Mucosa of gallbladder (tissue), 1 donor: ENCODE measurements at regions not wholly inside any gene's neighbourhood (a gene's known extent, or its start where the extent isn't known, plus 50 kb on each side); places are given as distances from the start of the nearest gene placed in this dataset.

Experiments used
- DNase-seq: peaks from one replicate; pipeline ENCODE4 v3.0.0-alpha.2; 2020; ENCODE audit warnings: low spot score
- donor health status: DM: no; HTN: no; CAD: no.

DNA sequence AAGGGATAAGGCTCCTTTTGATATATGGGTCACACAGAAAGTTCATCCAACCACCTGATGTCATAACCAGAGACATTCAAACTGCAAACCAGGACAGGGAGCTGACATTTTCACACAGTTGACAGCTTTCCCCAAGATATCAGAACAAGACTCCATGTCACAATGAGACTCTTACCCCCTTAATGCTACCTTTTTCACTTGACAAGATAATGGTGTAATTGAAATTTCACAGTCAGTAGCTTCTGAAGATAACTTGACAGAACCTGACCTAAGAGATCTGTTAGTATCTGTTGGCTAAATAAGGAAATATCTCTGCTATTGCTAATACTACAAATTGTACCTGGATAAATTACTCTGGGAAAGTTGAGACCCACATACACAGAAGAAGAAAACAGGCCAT, 187.3 kb downstream of the C12orf50 start:
- no peak for DNase-seq

DNA sequence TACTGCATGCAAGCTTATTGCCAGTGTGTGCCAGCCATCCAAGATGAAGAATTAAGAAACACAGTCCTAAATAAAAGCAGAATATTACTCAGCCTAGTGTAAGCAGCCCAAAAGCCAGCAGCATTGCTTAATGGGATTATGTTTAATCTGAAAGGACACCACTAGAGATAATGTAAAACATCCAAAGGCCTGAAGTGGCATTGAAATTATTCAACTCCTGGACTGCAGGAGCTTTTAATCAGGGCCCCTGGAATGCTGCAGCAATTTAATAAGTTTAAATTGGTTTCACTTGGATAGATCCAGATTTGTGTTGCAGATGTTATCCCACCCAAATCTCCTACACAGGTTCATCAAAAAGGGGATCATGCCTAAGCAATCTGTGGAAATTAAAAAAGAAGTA, 193.0 kb downstream of the C12orf50 start:
- DNase-seq, result no peak

DNA sequence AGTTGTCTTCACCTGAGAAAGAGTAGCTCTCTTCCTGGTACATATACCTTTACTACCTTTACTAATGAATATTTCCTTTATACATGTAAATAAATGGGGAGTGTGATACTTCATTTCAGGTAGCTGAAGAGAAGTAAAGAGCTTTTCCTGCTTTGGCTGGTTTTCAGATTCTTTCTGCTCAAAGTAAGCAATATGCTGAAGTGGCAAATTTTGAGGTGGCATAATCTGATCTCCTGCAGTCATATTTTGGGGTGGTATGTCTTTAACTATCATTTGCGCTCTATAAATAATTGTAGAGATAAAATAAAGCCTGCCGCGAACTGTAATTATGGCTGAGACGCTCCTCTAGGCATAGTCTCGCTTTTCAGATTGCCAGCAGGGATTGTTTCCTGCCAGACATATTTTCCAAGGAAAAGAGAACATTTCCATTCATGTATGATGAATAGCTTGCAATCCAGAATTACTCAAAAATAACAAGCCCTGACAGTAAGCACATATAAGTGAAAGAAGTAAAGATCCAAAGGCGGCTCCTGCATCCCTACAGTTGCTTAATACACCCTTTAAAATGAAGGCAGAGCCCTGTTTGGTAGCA, 200.7 kb downstream of the C12orf50 start:
- no peak for DNase-seq

DNA sequence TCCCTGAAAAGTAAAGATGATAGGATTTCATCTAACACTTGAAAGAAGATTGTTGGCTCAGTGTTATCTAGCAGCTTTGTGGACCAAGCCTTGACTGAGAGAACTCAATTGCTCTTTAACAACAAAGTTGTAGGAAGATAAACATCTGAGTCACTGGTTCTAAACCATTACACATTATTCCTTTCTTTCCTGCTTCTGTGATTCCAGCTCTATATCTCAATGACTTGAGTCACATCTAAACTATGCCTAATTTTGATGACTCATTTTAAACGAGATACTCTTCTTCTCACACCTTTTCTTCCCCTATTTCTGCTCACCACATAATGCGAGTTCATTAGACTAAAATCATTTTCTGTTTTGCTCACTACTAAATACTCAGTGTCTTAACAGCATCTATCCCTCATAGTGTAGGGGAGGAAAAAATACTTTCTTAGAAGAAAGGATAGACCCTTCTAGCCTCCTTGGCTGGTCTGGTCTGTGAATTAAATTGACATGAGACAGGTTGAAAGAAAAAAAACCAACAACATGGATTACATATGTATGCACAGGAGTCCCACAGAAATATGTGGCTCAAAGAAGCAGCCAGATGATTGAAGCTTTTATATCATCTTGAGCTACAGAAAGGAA, 201.4 kb downstream of the C12orf50 start:
- no peak for DNase-seq

DNA sequence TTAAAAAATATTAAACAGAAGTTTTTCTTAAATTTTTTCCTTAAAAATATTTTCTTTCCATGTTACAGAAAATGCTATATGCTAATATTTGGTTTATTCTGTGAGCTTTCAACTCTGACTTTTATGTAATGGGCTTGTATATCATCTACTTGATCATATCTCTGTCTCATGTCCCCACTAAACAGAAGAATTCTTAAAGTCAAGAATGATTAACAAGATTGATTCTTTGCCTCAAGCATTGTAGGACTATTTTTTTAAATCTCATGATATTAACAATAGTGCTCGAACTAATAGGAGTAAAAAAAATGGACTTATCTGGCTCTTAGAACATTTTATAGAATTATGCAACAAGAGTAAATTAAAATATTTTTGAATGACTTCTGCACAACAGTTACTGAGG, 206.3 kb downstream of the C12orf50 start:
- DNase-seq, result no peak

DNA sequence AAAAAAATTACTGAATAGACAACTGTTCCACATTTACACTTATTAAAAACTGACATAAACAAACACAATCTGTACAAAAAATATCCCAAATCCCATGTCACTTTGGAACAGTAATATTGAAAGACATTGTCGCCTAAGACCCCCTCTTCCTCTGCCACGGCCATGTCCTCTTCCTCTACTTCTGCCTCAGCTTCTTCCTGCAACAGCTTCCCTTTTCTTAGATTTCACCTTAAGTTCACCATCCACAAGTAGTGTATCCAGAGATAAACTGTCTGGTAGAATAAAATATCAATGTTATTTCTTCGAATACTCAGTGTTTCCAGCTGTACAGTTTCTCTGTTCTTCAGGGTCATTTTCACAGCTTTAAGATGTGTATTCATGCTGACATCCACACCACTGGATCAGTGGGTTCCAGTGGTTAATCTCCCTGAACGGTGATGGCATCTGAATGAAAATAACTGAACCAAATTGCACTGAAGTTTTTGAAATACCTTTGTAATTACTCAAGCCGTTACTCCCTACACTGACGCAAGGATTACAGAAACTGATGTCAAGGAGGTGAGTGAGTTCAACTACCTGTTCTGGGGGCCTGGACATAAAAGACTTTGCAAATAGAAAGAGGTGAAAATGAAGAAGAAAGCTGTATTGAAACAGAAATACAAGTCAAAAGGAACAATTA, 208.5 kb downstream of the C12orf50 start:
- no peak for DNase-seq

DNA sequence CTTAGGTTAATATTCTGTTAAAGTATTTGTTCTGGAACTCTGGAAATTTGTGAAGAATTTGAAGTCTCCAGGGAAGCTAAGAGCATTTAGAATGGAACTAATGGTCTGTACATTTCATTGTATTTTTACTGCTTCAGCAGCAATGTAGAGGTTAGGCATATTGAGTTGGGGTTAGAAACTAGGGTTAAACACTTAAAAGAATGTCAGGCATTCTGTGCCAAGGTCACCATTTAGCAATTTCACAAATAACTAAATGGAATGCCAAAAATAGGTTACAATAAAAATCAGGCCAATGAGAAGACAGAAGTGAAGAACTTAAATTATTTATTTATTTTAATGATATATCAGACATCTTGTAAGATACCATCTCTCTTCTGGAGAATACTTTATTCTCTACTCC, 210.8 kb downstream of the C12orf50 start:
- no peak for DNase-seq

DNA sequence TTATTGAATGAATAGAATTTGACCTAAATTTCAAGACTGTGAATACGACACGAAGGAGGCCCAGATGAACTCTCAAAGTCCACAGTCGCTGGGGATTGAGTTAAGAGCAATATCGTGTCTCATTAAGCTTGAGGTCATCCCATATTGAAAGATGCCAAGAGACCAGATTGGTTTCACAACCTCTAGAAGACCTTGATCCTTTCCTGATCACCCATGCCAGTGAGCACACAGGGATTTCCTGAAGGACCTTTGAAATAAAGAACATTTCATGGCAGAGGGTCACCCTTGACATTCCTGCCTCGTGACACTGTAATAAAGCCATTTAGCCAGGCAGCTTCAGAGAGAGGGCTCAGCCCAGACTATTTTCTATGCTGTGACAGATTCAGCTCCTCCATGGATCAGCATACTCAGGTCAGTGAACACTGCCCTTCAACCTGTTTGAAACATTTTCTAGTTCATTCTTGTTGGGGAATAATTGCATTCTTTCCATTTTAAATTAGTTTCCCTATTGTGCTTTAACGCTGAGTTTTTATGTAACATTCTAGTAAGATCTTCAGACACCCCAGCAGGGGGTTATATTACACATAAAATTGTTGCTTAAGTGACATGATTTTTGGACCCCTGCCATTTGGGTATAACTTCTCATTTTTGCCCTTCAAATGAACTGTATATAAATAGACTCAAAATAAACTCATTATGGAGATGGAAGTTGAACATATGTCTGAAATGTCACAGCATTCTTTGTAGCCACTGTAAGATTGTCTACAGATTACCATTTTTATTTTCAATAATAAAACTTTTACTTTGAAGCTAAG, 213.2 kb downstream of the C12orf50 start:
- no peak for DNase-seq

DNA sequence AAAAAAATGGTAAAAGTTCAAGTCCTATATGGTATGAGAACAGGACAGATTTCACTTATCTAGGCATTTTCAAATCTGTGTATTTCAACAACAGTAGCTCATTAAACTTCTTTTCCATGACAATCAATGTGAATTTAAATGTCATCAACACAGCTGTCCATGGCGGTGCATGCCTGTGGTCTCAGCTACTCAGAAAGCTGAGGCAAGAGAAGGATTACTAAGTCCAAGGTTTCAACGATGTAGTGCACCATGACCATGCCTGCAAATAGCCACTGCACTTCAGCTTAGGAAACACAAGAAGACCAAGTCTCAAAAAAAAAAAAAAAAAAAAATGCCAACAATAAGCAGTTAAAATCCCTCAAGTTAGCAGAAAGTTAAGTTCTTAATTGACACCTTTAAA, 214.6 kb downstream of the C12orf50 start:
- no peak for DNase-seq

DNA sequence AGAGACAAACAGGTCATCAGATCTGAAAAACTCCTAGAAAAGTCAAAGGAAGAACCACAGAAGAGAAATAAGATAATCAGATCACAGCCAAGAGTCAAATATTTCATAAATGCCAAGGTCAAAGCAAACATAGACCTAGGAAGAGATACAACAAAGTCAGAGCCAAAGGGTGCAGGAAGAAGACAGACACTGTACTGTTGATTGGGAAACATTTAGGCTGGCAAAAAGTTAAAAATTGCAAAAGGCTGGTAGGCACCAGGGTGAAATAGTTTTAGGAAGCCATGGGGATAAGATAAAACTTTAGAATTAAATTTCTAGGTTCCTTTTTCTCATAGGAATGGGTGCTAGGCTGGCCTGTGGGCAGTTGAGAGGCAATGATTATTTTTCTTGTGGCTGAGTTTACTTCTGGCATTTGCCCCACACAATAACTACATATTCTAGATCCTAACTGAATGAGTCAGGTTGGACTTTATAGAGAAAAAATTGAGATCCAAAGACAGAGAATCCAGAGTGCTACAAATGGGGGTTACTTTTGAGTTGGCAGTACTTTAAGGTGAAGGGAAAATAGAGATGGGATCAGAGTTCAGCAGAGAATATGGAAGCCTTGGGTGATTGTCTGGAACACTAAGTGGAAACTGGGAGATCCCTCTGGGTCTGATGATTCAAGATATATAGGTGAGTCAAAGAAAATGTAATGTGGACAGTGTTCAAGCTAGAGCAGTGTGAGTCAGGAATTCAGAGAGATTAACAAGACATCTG, 215.5 kb downstream of the C12orf50 start:
- no peak for DNase-seq

DNA sequence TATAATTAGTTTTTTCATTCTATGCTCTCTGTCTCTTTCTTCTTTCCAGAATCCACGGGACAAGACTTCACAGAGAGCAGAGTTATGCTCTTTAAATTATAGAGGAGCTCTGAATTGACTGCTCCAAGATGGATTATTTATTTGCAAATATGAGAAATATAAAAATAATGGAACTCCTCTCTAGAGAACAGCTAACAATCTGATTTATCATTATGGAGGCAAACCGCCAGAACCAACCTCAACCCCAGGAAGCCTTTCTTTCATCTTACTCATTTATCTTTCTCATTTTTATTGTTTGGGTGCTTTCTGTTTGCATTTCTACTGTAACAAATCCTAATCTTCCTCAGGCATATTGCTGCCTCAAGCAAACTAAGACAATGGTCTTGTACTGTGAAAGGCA, 216.5 kb downstream of the C12orf50 start:
- DNase-seq, result no peak

DNA sequence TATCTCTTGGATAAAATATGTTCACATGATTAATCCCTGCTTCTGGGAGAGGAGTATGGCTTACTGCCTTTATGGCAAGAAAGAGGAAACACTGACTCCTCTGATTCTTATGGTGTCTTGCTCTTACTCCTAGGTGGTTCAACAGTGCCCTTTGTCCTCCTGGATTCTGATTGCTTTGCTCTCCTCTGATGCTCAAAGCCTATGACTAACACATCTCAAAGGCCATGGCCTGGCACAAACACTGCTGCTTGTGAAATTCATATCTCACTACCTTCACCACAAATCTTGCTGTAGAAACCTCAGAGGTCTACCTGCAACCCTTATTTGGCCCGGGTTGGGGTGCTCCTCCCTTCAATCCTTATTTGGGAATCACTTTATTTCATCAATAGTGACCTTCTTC, 217.2 kb downstream of the C12orf50 start:
- no peak for DNase-seq

DNA sequence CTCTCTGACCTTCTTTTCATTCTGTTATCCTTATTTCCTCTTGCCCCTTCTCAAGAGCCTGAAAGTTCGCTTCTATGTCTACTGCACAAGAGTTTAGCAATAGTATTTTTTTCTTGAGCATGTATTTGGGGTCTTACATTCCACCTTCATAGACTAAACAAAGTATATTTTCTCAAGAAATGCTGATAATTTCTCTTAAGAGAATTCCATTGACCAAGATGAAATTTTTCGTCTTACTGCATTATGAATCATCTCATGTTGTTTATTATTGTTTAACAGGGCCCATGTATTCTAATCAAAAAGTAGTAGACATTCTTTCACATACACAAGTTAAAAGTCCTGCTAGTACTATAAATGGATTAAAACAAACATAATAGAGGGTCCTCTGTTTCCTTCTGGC, 219.3 kb downstream of the C12orf50 start:
- DNase-seq, result no peak

DNA sequence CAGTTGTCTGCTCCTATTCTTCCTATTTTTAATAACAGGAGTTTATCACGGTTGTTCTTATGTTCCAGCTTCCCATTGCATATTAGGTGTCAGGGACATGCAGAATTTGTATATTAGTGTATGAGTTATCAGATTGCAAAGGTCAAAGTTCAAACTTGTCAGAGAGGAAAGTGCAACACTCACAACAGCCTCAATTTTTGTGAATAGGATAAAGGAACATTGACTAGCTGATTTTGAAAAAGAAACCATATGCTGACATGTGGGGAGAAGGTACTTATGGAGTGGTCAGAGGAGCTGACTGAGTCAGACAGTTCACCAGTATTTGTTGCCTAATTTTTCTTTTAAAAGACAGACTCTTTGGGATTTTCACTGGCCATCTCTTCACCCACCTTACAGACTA, 222.1 kb downstream of the C12orf50 start:
- no peak for DNase-seq

DNA sequence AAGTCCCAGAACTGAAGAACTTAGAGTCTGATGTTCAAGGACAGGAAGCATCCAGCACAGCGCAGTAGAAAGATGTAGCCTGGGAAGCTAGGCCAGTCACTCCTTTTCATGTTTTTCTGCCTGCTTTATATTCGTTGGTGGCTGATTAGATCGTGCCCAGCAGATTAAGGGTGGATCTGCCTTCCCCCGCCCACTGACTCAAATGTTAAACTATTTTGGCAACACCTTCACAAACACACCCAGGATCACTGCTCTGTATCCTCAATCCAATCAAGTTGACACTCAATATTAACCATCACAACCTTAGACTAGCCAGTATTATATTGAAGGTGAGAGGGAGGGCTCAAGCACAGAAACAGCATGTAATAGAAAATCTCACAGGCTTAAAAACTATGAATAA, 222.9 kb downstream of the C12orf50 start:
- peak; percentile 30 for DNase-seq

DNA sequence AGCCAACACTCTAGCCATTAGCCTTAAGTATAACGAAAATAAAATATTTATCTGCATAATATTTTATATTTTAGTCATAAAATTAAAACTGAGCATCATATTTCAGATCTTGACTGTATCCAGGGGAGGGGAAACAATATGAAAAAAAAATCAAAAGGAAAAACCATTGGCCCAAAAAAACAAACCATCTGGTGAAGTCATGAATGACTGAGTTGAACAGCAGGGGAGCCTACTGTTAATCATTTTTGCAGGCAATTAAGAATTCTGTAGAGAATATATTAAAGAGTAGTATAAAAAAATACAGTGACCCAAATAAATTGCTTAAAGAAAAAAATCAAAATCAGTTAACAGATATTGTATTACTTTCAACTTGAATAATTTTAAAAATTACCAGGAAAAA, 224.8 kb downstream of the C12orf50 start:
- no peak for DNase-seq

DNA sequence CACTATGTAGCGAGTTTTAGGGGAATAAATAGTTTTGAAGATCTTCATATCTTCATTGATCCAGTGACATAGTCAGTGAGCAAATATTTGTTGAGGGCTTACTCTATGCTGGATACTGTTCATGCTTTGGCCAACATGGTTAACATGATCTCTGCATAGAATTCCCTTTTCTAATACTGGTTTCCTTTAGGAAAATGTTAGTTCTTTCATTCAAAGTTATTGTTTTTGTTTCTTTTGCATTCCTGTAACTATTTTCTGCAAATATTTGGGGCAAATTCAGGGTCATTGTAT, 226.5 kb downstream of the C12orf50 start:
- no peak for DNase-seq

DNA sequence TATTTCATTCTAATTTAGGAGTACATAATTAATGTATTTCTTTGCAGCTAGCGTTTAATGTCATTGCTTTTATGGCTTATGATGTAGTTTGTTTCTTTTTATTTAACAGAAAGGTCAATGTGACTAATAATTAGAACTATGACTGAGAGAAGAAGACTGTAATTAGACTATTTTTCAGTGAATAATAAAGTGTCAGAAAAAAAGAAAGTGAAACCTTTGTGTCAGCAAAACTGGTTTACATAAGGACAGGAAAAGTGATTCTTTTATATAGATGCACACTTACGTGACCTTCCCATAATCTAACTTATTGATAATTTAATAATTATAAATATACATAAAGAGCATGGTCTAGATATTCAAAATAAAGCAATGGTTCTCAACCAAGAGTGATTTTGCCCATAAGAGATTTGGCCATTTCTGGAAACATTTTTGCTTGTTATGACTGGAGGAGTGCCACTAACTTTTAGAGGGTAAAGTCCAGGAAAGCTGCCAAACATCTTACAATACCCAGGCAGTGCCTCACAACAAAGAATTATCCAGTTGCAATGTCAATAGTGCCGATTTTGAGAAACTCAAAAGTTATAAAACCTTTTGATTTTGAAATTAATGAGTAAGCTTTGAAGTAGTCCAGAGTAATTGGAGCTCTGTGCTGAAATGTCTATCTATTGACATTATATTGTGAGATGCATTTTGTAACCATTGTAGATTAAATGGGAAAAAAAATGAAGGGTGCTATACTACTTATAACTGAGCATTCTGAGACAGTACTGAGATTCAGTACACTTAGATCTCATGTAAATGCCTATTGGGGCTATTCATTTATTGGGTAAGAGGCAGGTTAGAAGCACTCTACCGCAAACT, 227.1 kb downstream of the C12orf50 start:
- DNase-seq, result peak; percentile 24

DNA sequence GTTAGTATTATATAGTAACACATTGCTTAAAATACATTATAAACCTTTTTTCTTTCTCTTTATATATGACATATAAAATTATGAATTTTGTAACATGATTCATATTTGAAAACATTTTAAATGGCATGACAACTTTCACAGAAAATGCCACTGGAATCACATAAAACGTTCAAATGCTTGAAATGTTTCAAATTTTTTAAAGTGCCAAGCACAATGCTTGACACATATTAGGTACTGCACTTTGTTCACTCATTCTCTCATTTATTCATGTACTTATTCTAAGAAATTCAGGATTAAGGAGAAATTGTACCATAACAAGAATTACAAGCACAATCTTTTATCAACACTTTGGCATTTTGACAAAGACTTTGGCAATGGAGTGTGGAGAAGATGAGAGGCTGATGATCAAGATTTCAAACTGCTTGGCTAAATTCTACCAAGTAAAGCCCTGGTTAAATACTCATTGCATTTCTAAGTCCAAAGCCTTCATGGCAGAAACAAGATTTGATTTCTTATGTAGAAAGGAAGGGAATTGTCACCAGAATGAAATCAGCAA, 232.2 kb downstream of the C12orf50 start:
- no peak for DNase-seq

DNA sequence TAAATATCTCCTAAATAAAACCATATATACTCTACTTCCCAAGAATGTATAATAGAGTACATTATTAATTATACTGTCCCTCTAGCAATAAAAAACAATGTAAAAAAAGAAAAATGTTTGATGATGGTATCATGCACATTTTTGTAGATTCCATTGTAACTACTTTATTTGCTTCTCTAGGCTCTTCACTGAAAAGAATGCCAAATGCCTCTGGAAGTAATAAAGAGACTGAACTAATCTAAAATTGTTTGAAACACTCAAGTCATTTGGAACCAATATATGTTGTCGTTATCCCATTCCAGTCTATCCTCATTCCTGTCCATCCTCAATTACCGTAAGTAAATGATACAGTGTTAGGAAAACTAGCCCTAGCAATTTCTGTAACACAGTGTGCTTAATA, 233.6 kb downstream of the C12orf50 start:
- no peak for DNase-seq

DNA sequence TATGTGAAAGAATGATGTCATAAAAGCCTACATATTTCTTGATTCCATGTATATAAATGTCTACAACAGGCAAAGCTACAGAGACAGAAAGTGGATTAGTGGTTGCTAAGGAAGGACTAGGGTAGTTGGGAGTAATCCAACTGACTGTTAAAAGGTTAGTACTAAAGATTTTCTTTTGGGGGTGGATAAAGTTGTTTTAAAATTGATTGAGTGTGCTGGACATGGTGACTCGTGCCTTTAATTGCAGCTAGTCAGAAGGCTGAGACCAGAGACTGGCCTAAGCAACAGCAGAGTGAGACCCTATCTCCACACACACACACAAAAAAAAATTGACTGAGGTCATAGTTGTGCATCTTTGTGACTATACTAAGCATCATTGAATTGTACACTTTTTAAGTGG, 234.3 kb downstream of the C12orf50 start:
- DNase-seq, result no peak
